Activated CD4-positive, alpha-beta memory T cell treated with anti-CD3 and anti-CD28 coated beads for 36 hours (primary cell): ENCODE measurements at regions not wholly inside any gene's neighbourhood (a gene's known extent, or its start where the extent isn't known, plus 50 kb on each side); places are given as distances from the start of the nearest gene placed in this dataset.

Experiments used
- CTCF ChIA-PET: fragments of 350-600 bp; sonication (Branson Sonifier 250); formaldehyde crosslinking; loops from one replicate; lab custom pipeline; 2021; ENCODE audit warnings: antibody characterized with exemption, inconsistent platforms; lab: Charles Lee
- POLR2A ChIA-PET: fragments of 350-600 bp; sonication (Branson Sonifier 250); formaldehyde crosslinking; loops from one replicate; lab custom pipeline; 2021; ENCODE audit warnings: antibody characterized with exemption; lab: Charles Lee
- DNase-seq: peaks from one replicate; pipeline ENCODE4 v3.0.0-alpha.2; 2020
- H3K27ac Mint-ChIP-seq: one replicate; pipeline ENCODE4 v1.8.0; 2021; ENCODE audit warnings: mixed read lengths
- H3K27me3 Mint-ChIP-seq: one replicate; pipeline ENCODE4 v1.8.0; 2021; ENCODE audit warnings: mixed read lengths
- H3K36me3 Mint-ChIP-seq: one replicate; pipeline ENCODE4 v1.8.0; 2021; ENCODE audit warnings: mixed read lengths
- H3K4me1 Mint-ChIP-seq: one replicate; pipeline ENCODE4 v1.8.0; 2021; ENCODE audit warnings: low read depth, mixed read lengths
- H3K4me3 Mint-ChIP-seq: one replicate; pipeline ENCODE4 v1.8.0; 2021; ENCODE audit warnings: mild to moderate bottlenecking, mixed read lengths
- H3K9me3 Mint-ChIP-seq: one replicate; pipeline ENCODE4 v1.8.0; 2021; ENCODE audit warnings: mixed read lengths
- intact Hi-C: fragments of 100-400 bp; cut with micrococcal nuclease; formaldehyde crosslinking; loops from one replicate; pipeline ENCODE4 v1.15.1; 2023

DNA sequence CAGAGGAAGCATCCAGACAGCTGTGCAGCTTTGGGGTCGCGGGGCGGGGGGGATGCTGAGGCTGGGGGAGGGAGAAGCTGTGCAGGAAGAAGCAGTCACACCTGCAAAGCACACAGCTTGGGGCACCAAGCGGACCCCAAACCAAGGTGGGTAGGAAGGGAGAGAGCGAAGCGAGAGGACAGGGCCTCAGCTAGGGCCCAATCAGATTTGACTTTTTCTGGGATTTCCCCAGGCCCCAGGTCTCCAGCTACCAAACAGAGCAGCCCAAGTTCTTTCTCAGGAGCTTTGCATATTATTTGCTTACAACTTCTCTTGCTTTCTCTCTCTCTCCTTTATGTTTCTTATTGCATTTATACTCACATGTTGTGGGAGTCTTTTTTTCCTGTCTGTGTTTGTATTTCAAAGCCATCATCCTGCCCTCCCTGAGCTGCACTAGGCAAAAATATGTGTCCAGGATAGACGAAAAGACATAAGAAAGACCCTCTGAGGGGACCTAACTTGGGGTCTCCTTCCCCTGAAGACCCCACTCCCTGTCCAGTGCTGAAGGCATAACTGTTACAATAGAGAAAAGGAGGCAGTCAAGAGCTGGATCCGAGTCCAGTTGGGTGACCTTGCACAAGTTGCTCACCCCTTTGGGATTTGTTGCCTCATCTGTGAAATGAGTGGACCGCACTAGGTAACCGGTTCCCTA, 50.6 kb upstream of the SMNDC1 start:
- ChIA-PET POLR2A (interaction anchor here (0.6 to 5.4 kb wide), 14 partner anchors 9 to 180 kb away, joined by 3 to 112 read pairs (median 4); partner anchors contain the start of gene DUSP5), CTCF (interaction anchor here (0.6 to 5.0 kb wide), 36 partner anchors 9 to 535 kb away, joined by 3 to 221 read pairs (median 6); partner anchors contain the start of genes DUSP5 and SMNDC1)
- no peaks in the 10 kb centered on the region for H3K27me3 Mint-ChIP-seq
- peak overlapping the region; percentile 82 for H3K4me3 Mint-ChIP-seq
- peak overlapping the region; percentile 98 for H3K27ac Mint-ChIP-seq
- peak; percentile 68 for DNase-seq
- peaks cover 73% of the 10 kb centered on the region for H3K4me1 Mint-ChIP-seq
- no peaks in the 10 kb centered on the region for H3K36me3 Mint-ChIP-seq
- H3K9me3 Mint-ChIP-seq = no peaks in the 10 kb centered on the region
- intact Hi-C loops = loop anchor here (5.0 kb wide), 3 partner anchors 143 to 348 kb away; partner anchors contain the start of gene ADD3

DNA sequence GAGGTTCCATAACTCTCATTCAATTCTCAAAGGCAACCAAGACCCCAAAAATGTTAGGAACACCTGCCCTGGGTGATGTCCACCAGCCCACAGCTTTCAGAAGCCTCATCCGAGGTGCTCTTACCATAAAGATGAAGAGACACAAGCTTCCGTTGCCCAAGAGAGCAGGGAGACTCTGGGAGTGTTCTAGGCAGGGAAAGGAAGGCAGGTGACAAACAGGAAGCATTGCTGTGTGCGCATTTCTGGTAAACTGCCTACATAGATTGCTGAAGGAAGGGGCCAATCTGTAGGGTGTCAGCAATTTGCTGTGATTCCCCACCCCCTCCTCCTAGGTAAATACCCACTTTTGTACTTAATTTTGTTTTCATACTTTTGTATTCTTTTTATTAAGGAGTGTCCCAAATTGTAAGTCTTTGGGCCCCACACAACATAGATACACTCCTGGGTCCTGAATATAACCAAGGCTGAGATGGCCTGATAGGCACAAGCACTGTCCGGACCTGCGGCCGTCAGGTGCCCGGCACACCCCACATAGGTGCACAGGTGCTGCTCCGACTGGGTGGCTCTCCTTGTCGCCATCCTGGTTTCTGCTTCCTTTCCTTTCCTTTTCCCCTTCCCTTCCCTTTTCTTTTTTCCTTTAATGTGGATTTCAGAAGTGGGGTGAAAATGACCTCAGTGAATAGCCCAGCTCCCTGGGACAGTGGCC, 51.4 kb upstream of the SMNDC1 start:
- Mint-ChIP-seq H3K4me1 (peaks cover 72% of the 10 kb centered on the region), H3K36me3 (no peaks in the 10 kb centered on the region), H3K27ac (peak overlapping the region; percentile 98), H3K4me3 (peak overlapping the region; percentile 82), H3K27me3 (no peaks in the 10 kb centered on the region), H3K9me3 (no peaks in the 10 kb centered on the region)
- ChIA-PET POLR2A (interaction anchor here (0.5 to 5.4 kb wide), 19 partner anchors 9 to 179 kb away, joined by 3 to 112 read pairs (median 4); partner anchors contain the start of gene DUSP5), CTCF (interaction anchor here (0.7 to 5.0 kb wide), 17 partner anchors 8 to 209 kb away, joined by 3 to 221 read pairs (median 7); partner anchors contain the start of gene DUSP5)
- intact Hi-C loops = loop anchor here (1.0 to 5.0 kb wide), 12 partner anchors 8 to 509 kb away; partner anchors contain the start of genes ADD3 and SMC3
- DNase-seq = peak; percentile 73

DNA sequence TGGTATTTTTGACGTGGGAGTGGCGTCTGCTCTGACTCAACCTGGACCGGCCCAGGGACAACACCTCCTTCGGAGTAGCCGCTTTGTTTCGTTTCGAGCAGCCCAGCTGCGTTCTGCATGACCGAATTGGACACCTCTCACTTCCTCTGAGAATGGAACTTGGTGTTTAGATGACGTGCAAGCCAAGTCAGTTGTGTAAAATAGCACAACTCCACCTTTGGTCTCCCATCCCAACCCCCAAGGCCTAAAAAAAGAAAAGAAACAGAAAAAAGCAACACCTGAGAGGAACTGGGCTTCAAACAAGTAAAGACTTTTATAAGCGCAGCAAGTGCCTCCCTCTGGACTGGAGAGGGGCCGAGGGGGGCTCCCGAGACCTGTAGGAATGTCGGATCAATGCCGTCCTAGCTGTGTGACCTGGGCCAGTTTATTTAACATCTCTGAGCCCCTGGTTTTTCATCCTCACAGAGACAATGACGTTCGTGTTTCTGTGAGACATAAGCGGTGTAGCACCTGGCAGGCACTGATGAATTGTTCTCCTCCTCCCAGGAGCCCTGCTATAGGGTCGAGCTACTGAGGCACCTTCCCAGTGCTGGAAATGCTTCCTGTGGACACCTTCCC, 52.0 kb upstream of the SMNDC1 start:
- Mint-ChIP-seq H3K27me3 (no peaks in the 10 kb centered on the region), H3K36me3 (no peaks in the 10 kb centered on the region), H3K4me1 (peaks cover 73% of the 10 kb centered on the region), H3K4me3 (peak overlapping the region; percentile 82), H3K27ac (peak overlapping the region; percentile 98), H3K9me3 (no peaks in the 10 kb centered on the region)
- intact Hi-C loops = loop anchor here (1.0 to 5.0 kb wide), 14 partner anchors 8 to 508 kb away; partner anchors contain the start of genes ADD3 and SMC3
- CTCF ChIA-PET = interaction anchor here (0.6 to 5.0 kb wide), 6 partner anchors 31 to 202 kb away, joined by 3 to 221 read pairs (median 6); partner anchors contain the start of gene DUSP5
- POLR2A ChIA-PET = interaction anchor here (0.5 to 5.4 kb wide), 15 partner anchors 9 to 179 kb away, joined by 3 to 112 read pairs (median 8); partner anchors contain the start of genes DUSP5 and SMNDC1
- peak; percentile 94 for DNase-seq

DNA sequence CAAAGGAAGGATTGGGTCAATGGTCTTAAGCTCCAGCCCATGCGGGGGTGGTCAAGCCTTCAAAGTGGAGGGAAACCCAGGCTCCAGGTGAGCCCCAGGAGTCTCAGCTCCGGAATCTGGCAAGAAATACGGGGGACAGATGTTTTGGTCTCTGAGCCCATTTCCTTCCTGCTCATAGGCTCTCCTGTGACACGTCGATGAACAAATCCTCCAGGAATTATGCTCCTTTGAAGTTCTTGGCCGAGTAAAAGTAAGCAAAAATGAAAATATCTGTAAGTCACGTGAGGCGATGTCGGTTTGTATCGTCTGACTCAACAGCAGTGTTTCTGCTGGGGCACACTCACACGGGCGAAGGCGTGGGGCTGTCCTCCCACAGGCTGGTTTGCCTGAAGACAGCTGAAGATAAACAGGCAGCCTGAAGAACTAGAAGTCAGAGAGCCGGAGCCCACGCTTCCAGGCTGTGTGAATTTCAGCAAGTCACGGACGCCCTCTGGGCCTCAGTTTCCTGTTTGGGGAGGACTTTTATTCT, 52.6 kb upstream of the SMNDC1 start:
- Mint-ChIP-seq H3K27ac (peak overlapping the region; percentile 98), H3K36me3 (peaks cover 3% of the 10 kb centered on the region), H3K9me3 (no peaks in the 10 kb centered on the region), H3K4me3 (peak overlapping the region; percentile 82), H3K4me1 (peaks cover 79% of the 10 kb centered on the region), H3K27me3 (no peaks in the 10 kb centered on the region)
- POLR2A ChIA-PET = interaction anchor here (1.0 to 5.4 kb wide), 11 partner anchors 8 to 178 kb away, joined by 3 to 112 read pairs (median 9); partner anchors contain the start of genes DUSP5 and SMNDC1
- intact Hi-C loops = loop anchor here (1.0 to 5.0 kb wide), 7 partner anchors 38 to 507 kb away; partner anchors contain the start of gene ADD3
- CTCF ChIA-PET = interaction anchor here (0.6 to 5.0 kb wide), 6 partner anchors 9 to 202 kb away, joined by 3 to 221 read pairs (median 4); partner anchors contain the start of gene DUSP5
- DNase-seq = peak; percentile 90

DNA sequence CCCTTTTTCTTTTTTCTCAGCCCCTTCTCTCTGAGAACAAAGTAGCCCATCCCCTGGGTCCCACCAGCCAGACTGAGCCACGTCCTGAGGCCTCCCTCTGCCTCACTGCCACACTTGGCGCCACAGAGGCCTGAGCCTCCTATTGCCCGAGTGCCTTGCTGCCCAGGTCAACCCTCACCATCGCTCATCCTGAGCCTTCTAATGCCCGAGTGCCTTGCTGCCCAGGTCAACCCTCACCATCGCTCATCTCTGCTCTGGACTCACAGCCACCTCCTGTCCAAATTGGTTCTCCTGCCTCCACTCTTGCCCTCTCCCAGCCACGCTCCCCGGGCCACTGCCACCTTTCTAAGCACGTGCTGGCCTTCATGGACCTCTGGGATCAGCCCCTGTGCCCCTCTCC, 53.2 kb upstream of the SMNDC1 start:
- intact Hi-C loops = loop anchor here (1.0 to 5.0 kb wide), 7 partner anchors 37 to 507 kb away; partner anchors contain the start of gene ADD3
- H3K9me3 Mint-ChIP-seq = no peaks in the 10 kb centered on the region
- POLR2A ChIA-PET = interaction anchor here (2.0 to 3.4 kb wide), 4 partner anchors 8 to 155 kb away, joined by 9 to 27 read pairs (median 10); no protein-coding TSS in a partner anchor
- DNase-seq = no peak
- no peaks in the 10 kb centered on the region for H3K27me3 Mint-ChIP-seq
- H3K36me3 Mint-ChIP-seq = peaks cover 3% of the 10 kb centered on the region
- peak overlapping the region; percentile 98 for H3K27ac Mint-ChIP-seq
- peak overlapping the region; percentile 82 for H3K4me3 Mint-ChIP-seq
- peaks cover 82% of the 10 kb centered on the region for H3K4me1 Mint-ChIP-seq
- CTCF ChIA-PET = interaction anchor here (0.8 to 1.8 kb wide), 2 partner anchors 8 to 69 kb away, joined by 3 read pairs; no protein-coding TSS in a partner anchor

DNA sequence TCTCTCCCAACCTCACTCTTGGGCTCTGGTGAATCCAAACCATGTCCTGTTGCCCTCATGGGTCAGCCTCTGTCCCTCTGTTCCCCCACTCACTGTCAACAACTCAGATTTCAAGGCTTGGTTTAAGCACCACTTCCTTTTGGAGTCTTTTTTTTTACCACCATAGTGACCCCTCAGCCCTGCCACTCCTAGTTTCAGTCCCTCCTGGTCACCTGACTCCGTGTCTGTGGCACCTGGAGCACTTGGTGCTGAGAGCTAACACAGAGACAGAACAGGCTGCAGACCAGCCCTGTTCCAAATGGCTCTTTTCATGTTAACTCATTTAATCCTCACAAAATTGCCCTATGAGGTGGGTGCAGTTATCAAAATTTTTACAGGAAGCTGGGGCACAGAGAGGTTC, 53.6 kb upstream of the SMNDC1 start:
- intact Hi-C loops = loop anchor here (5.0 kb wide), 3 partner anchors 146 to 351 kb away; partner anchors contain the start of gene ADD3
- peak overlapping the region; percentile 82 for H3K4me3 Mint-ChIP-seq
- H3K27me3 Mint-ChIP-seq = no peaks in the 10 kb centered on the region
- H3K9me3 Mint-ChIP-seq = no peaks in the 10 kb centered on the region
- ChIA-PET CTCF (interaction anchor here (1.1 kb wide), 1 partner anchor 21 kb away, joined by 3 read pairs; no protein-coding TSS in a partner anchor), POLR2A (interaction anchor here (0.8 to 0.9 kb wide), 2 partner anchors 56 to 138 kb away, joined by 3 read pairs; no protein-coding TSS in a partner anchor)
- H3K36me3 Mint-ChIP-seq = peaks cover 6% of the 10 kb centered on the region
- no peak for DNase-seq
- peaks cover 83% of the 10 kb centered on the region for H3K4me1 Mint-ChIP-seq
- peak overlapping the region; percentile 98 for H3K27ac Mint-ChIP-seq

DNA sequence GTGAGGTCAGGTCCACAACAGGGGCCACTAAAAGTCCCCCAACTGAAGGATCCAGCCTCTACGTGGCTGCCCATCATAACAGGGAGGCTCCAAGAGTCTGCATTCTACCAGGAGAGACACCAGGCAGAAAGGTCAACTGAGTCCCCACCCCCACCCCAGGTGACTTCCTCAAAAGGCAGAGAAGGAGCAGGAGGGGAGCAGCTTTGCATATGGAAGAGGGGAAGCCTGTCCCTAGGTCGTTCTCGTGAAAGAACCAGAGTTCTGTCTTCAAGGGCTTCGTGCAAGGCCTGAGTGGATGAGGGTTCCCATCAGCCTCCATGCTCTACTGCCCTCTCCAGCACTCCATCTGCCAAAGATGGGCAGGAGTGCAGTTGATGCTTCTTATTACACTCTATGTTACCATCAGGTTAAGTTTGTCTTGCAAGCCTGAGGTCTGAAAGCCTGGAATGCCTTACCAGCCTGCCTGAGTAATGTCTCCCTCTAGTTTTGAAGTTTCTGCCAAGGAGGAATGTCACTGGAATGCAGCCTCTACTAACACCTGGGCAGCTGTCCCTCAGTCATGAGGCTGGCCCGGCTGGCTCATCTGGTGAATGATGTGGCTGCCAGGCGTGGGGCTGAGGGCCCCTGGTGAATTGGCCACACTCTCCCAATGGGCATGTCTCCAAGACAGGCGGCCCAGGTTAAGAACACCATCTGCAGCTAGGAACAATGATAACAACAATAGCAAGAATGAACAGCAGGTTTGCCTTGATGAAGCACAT, 54.3 kb upstream of the SMNDC1 start:
- no peaks in the 10 kb centered on the region for H3K9me3 Mint-ChIP-seq
- H3K27me3 Mint-ChIP-seq = no peaks in the 10 kb centered on the region
- peak overlapping the region; percentile 98 for H3K27ac Mint-ChIP-seq
- peaks cover 83% of the 10 kb centered on the region for H3K4me1 Mint-ChIP-seq
- CTCF ChIA-PET = interaction anchor here (1.1 kb wide), 1 partner anchor 20 kb away, joined by 3 read pairs; no protein-coding TSS in a partner anchor
- POLR2A ChIA-PET = interaction anchor here (0.8 to 0.9 kb wide), 2 partner anchors 55 to 138 kb away, joined by 3 read pairs; no protein-coding TSS in a partner anchor
- peaks cover 11% of the 10 kb centered on the region for H3K36me3 Mint-ChIP-seq
- DNase-seq = peak; percentile 8
- intact Hi-C loops = loop anchor here (5.0 kb wide), 3 partner anchors 147 to 352 kb away; partner anchors contain the start of gene ADD3
- no peak overlapping the region for H3K4me3 Mint-ChIP-seq

DNA sequence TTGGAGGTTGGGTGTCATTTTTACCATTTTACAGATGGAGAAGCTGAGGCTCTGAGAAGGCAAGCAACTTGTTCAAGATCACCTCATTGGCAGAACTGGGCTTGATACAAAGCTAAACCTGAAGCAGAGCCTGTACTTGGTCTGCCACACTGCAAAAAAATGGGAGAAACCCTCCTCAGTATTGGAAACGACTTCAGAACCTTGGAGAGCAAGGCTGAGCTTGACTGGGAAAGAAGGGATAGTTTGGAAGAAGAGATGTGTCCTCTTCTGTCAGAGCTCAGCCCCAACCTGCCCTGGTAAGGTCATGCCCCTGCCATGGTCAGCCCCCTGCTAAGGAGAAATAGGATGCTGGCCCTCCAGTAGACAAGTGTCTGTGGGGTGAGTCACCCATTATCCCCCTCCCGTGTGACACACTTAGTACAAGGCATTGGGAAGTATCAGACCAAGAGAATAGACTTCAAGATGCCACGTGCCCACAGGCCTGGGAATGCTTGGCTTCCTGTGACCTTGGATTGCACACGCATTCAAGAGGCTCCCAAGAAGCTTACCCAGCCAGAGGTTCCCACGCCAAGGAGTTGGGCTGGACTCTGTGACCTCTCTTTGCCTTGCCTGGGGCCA, 56.2 kb upstream of the SMNDC1 start:
- ChIA-PET POLR2A (interaction anchor here (0.7 to 2.3 kb wide), 7 partner anchors 12 to 141 kb away, joined by 3 to 12 read pairs (median 7); no protein-coding TSS in a partner anchor), CTCF (interaction anchor here (1.9 kb wide), 1 partner anchor 138 kb away, joined by 6 read pairs; no protein-coding TSS in a partner anchor)
- peak; percentile 10 for DNase-seq
- peaks cover 83% of the 10 kb centered on the region for H3K4me1 Mint-ChIP-seq
- intact Hi-C loops = no loop called here
- no peak overlapping the region for H3K4me3 Mint-ChIP-seq
- H3K9me3 Mint-ChIP-seq = no peaks in the 10 kb centered on the region
- peaks cover 11% of the 10 kb centered on the region for H3K36me3 Mint-ChIP-seq
- H3K27me3 Mint-ChIP-seq = no peaks in the 10 kb centered on the region
- peak overlapping the region; percentile 62 for H3K27ac Mint-ChIP-seq

DNA sequence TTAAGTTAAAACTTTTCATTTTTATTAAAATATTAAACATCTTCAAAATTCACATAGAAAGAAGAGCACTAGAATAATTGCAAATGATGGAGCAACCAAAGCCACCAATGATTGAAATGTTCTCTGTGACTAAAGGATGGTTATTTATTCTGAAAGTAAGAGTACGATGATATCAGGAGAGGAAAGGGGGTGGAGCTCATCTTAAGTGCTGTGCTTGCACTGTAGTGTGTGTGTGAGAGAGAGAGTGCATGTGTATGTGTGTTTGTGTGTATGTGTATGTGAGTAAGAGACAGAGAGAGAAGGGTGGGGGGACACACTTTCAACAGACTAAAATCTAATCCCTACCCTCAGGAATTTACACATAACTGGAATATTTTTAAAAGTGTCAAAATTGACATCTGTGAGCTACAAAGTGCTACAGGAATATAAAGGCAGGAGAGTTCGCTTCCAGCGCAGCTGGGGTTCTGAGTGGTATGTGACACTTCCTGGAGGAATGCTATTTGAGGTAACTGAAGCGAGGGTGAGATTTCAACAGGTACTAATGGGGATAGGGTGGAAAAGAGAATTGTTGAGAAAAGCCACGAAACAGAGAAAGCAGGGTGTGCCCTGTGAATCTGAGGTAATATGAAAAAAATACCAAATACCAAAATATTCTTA, 57.2 kb upstream of the SMNDC1 start:
- peaks cover 85% of the 10 kb centered on the region for H3K4me1 Mint-ChIP-seq
- intact Hi-C loops = no loop called here
- peaks cover 11% of the 10 kb centered on the region for H3K36me3 Mint-ChIP-seq
- no peaks in the 10 kb centered on the region for H3K27me3 Mint-ChIP-seq
- ChIA-PET CTCF (interaction anchor here (0.8 to 1.9 kb wide), 6 partner anchors 9 to 151 kb away, joined by 3 to 8 read pairs (median 4); no protein-coding TSS in a partner anchor), POLR2A (interaction anchor here (1.2 to 2.3 kb wide), 7 partner anchors 11 to 140 kb away, joined by 3 to 12 read pairs (median 7); no protein-coding TSS in a partner anchor)
- peak overlapping the region; percentile 11 for H3K4me3 Mint-ChIP-seq
- peak overlapping the region; percentile 75 for H3K27ac Mint-ChIP-seq
- peak; percentile 48 for DNase-seq
- no peaks in the 10 kb centered on the region for H3K9me3 Mint-ChIP-seq
